GM12865 (cell line): ENCODE measurements at regions not wholly inside any gene's neighbourhood (a gene's known extent, or its start where the extent isn't known, plus 50 kb on each side); places are given as distances from the start of the nearest gene placed in this dataset.

Source experiments
- DNase-seq: peaks from one replicate; pipeline ENCODE4 v3.0.0; 2010; ENCODE audit warnings: low read depth
- H3K4me3 ChIP-seq: 2 replicates; pipeline ENCODE4 v1.5.1; 2011; ENCODE audit warnings: mild to moderate bottlenecking, low read depth, low read length, control low read depth
- TF ChIP-seq, protein P1 (sequence below): IDR thresholded peaks from 2 replicates; pipeline ENCODE4 v1.5.1; 2011; ENCODE audit warnings: low read length, control low read depth, low read depth, inconsistent platforms; ENCODE audit not compliant: insufficient read depth; ENCODE audit errors: missing control alignments

DNA sequence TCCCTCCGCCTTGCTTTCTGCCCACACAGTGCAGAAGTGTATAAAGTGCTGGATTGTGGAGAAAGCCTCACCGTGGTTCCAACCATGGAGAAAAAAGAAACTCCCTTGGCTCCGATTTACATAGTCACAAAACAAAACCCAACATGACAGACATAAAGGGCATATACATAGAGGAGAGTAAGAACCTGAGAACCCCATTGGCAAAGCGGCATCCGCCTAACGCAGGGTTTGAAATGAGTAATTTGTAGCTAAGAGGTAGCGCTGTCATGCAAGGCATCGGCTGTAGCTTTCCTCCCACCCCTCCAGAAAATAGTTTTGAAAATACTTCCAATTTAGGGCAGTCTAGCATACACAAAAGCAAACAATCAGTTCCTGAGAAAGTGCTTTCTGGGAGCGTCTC, 126.0 kb upstream of the NRBF2 start:
- TF ChIP-seq, protein P1, sequence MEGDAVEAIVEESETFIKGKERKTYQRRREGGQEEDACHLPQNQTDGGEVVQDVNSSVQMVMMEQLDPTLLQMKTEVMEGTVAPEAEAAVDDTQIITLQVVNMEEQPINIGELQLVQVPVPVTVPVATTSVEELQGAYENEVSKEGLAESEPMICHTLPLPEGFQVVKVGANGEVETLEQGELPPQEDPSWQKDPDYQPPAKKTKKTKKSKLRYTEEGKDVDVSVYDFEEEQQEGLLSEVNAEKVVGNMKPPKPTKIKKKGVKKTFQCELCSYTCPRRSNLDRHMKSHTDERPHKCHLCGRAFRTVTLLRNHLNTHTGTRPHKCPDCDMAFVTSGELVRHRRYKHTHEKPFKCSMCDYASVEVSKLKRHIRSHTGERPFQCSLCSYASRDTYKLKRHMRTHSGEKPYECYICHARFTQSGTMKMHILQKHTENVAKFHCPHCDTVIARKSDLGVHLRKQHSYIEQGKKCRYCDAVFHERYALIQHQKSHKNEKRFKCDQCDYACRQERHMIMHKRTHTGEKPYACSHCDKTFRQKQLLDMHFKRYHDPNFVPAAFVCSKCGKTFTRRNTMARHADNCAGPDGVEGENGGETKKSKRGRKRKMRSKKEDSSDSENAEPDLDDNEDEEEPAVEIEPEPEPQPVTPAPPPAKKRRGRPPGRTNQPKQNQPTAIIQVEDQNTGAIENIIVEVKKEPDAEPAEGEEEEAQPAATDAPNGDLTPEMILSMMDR: no peak
- no peak for DNase-seq
- no peak overlapping the region for H3K4me3 ChIP-seq

DNA sequence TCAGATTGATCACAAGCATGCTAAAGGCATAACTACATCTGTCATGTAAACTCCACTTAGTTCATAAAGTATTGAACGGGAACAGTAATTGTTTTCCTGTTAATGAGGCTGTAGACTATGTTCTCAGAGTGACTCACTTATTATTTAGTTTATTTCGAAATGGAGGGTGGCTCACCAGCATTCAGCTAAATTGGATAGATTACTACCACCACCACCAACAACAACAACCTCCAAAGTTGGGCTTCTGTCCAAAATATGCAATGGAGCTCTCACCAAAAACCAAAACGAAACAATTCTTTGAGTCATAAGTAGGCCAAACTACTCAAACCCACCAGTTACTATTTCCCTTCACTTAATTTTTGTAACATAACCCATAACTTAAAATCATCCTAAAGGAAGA, 127.9 kb upstream of the NRBF2 start:
- H3K4me3 ChIP-seq: no peak overlapping the region
- TF ChIP-seq, protein P1: no peak
- peak; percentile 57 for DNase-seq

DNA sequence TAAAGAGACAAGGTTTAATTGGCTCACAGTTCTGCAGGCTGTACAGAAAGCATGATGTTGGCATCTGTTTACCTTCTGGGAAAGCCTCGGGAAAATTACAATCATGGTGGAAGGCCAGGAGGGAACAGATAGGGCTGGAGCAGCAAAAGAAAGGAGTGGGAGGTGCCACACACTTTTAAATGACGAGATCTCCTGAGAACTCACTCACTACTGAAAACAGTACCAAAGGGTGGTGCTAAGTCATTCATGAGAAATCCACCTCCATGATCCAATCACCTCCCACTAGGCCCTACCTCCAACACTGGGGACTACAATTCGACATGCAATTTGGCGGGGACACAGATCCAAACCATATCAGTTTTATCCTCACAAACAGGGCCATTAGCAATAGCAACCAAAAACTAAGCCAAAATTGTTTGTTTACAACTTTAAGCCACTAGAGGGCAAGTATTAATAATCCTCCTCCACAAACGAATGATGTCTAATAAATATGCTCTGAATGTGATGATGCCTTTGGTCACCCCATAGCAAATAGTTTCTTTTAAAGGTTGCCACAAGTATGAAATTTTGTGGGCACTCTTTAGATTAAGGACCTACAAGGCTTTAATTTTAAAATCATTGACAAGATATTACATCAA, 129.2 kb upstream of the NRBF2 start:
- TF ChIP-seq, protein P1: peak; percentile 28
- no peak overlapping the region for H3K4me3 ChIP-seq
- DNase-seq: peak; percentile 20

DNA sequence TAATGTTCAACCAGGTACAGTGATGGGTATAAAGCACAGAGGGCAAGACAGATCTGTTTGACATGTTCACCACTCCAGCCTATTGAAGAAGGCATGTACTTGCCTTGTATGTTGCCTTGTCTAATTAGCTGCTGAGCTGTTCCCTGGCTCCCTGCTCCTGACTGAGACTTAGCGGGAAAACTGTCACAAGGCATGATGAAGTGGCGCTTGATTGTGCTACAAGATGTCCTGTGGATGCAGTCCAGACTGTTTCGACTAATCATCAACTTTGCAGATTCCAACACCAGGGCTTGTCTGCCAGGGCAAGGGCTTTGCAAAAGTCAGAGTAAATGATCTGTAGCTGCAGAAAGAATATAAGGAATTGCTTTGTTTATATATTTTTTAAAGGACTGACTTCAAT, 136.2 kb upstream of the NRBF2 start:
- TF ChIP-seq, protein P1: no peak
- DNase-seq: no peak
- H3K4me3 ChIP-seq: no peak overlapping the region

DNA sequence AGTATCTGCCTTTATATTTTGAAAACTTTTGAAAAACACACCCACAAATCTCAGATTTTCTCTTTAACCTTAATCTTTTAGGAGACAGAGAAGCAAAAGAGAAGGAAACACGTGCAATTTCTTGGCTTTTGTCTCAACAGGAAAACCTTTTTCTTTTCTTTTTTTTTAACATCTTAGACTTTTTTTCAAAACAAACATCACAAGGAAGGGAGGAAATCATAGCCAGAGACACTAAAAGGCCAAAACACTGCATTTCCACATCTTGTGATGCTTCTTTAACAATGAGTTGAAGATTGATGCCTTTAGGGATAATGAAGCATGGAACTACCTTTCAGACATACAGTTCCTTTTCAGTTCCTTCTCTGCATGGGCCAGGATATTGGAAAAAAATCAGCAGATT, 136.6 kb upstream of the NRBF2 start:
- no peak for DNase-seq
- TF ChIP-seq, protein P1: no peak
- H3K4me3 ChIP-seq: no peak overlapping the region

DNA sequence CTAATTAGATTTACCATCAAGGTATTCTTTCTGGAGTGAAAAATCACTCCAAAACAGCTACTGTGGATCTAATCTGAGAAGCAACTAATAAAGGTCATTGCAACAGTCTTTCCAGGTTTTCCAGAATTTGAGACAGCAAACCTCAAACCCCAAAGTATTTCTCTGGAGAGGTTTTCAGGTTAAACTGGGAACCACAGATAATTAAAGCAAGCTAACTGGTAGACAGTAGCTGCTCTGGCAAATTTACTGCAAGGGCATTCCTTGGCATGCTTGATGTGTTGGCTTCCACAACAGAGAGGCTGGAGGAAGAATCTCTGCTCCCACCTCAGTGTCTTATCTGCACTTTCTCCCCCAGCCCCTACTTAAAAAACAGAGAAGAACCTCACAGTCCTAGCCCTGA, 140.0 kb upstream of the NRBF2 start:
- TF ChIP-seq, protein P1: no peak
- DNase-seq: no peak
- no peak overlapping the region for H3K4me3 ChIP-seq

DNA sequence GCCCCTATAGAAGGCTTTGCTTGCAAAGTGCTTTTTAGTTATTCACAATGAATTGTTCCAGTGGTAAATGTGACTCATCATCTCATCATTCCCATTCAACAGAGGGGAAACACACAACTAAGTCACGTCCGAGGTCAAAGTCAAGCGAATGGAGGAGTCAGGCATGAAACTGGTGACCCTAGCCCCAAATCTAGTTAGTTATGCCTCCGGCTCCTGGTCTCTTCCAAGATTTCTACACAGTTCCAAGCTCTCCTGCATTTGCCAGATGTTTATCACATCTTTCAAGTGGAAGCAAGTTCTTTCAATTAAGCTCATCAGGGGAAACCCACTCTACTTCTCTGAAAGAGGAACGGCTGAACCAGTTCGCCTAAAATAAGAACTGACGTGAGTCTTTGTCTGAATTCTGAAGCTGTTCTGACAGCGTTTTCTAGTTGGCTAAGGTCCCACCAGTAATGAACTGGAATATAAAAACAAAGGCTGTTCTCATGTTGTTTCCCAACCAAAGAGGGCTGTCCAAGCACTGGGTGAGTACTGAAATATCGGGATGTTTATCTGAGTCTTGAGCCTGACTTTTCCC, 140.9 kb upstream of the NRBF2 start:
- DNase-seq: peak; percentile 72
- TF ChIP-seq, protein P1: no peak
- H3K4me3 ChIP-seq: no peak overlapping the region; the same call in 1 of the 2 replicates
